Erythroblast (primary cell): ENCODE measurements at regions not wholly inside any gene's neighbourhood (a gene's known extent, or its start where the extent isn't known, plus 50 kb on each side); places are given as distances from the start of the nearest gene placed in this dataset.

ENCODE experiments used
- GATA1 ChIP-seq: IDR thresholded peaks from 2 replicates; pipeline ENCODE4 v1.6.1; 2011; ENCODE audit warnings: low read depth, mild to moderate bottlenecking, control low read depth, low read length, moderate library complexity
- POLR2A ChIP-seq: IDR thresholded peaks from 2 replicates; pipeline ENCODE4 v1.6.1; 2011; ENCODE audit warnings: mild to moderate bottlenecking, low read length

DNA sequence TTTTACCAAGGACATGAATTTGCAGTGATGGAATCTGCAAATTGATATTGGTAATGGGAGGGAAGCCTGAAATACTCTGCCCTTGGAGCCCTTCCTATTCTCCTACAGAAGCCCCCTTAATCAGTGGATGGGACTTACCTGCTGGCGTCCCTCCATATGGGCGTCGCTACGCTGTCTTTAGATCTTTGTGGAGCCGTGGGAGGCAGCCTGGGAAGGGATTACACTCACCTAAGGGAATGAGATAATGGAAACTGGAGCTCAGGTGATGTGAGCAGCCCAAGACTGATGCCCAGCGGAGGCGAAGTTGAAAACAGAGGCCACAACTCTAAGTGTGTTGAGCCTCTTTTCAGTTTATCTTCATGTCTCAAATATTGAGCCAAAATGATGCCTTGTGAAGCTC, 306.6 kb downstream of the MYCN start:
- TF ChIP-seq POLR2A = no peak
- no peak for TF ChIP-seq GATA1
